ENCODE measurements at regions not wholly inside any gene's neighbourhood (a gene's known extent, or its start where the extent isn't known, plus 50 kb on each side); places are given as distances from the start of the nearest gene placed in this dataset.

DNA sequence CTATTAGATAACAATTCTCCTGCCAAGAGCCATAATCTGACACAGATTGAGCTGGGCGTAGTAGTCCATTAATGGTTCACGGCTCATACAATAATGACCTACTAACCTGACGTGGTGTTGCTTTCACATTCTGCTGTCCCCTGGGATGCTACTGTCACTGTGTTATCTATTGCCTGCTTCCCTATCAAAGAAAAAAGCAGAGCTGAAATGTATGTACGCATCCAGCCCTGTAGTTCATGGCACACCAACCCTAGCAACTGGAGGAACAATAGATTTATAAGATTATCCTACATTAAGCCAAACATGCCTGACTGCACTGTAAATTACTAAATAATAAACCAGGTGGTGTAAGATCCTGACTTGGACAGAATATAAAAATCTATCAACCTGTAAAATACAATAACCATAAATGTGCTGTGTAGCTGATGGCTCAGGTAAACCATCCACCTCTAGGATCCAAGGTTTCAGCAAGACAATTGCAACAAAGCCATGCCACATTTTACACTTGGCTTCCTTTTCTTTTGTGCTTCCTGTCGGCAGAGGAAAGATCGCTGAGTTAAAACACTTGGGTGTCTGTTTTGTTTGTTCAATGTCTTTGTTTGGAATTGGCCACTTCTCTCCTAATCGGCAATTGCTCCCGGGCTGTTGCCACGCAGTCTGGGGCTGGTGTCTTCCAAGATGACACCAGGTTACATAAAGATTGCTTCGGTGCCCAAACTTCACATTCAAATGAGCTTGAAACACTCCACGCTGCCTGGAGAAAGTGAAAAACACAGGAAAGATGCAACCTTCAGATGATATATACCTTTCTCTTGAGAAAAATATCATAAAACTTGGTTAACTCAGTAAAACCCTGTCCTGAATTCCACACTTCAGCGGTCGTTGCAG, 143.9 kb upstream of the MGMT start:
- H3K4me3 ChIP-seq (ENCODE audit: low read length): no peak overlapping the region
- H2AFZ ChIP-seq (ENCODE audit: low read depth, low read length): no peak overlapping the region
- H3K36me3 ChIP-seq (ENCODE audit: insufficient read depth, low read length): no peaks in the 10 kb centered on the region
- no peaks in the 10 kb centered on the region for H3K27me3 ChIP-seq (ENCODE audit: insufficient read depth, low read length)
- H3K9me3 ChIP-seq (ENCODE audit: low read length): no peaks in the 10 kb centered on the region
- H3K4me1 ChIP-seq (ENCODE audit: insufficient read depth, low read length): no peaks in the 10 kb centered on the region

DNA sequence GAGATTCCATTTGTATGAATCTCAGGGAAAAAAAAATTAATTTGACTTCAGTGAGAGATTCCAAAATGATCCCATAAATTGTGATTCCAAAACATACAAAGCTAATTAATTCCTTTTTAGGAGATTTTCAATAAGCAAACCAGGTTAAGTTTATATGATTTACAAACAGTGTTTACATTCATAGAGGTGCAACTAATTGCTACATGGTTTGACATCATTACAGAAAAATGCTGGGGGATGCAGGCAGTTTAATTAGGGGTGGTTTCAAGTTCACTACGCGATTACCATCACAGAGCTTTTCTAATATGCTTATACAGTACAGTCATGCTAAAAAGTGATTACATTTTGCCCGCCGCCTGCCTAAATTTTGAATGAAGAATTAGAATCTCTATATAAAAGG, 143.2 kb upstream of the MGMT start:
- H2AFZ ChIP-seq (ENCODE audit: low read depth, low read length): no peak overlapping the region
- no peak overlapping the region for H3K4me3 ChIP-seq (ENCODE audit: low read length)
- H3K36me3 ChIP-seq (ENCODE audit: insufficient read depth, low read length): no peaks in the 10 kb centered on the region
- H3K9me3 ChIP-seq (ENCODE audit: low read length): no peaks in the 10 kb centered on the region
- H3K27me3 ChIP-seq (ENCODE audit: insufficient read depth, low read length): no peaks in the 10 kb centered on the region
- no peaks in the 10 kb centered on the region for H3K4me1 ChIP-seq (ENCODE audit: insufficient read depth, low read length)

DNA sequence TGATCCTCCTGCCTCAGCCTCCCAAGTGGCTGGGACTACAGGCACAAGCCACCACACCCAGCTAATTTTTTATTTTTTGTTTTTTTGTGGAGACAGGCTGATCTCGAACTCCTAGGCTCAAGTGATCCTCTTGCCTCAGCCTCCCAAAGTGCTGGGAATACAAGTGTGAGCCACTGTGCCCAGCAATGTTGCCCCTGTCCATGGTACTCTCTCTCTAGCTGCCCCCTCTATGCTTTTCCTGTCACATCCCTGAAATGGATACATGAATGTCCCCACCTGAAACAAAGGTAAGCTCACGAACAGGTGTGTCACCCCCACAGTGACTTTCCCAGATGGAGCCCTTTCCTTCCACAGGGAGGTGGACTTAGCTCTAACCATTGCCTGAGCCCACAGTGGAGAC, 141.1 kb upstream of the MGMT start:
- Histone ChIP-seq H3K9me3 (ENCODE audit: low read length) (no peaks in the 10 kb centered on the region), H3K27me3 (ENCODE audit: insufficient read depth, low read length) (no peaks in the 10 kb centered on the region), H3K36me3 (ENCODE audit: insufficient read depth, low read length) (no peaks in the 10 kb centered on the region), H2AFZ (ENCODE audit: low read depth, low read length) (no peak overlapping the region), H3K4me3 (ENCODE audit: low read length) (no peak overlapping the region), H3K4me1 (ENCODE audit: insufficient read depth, low read length) (no peaks in the 10 kb centered on the region)

DNA sequence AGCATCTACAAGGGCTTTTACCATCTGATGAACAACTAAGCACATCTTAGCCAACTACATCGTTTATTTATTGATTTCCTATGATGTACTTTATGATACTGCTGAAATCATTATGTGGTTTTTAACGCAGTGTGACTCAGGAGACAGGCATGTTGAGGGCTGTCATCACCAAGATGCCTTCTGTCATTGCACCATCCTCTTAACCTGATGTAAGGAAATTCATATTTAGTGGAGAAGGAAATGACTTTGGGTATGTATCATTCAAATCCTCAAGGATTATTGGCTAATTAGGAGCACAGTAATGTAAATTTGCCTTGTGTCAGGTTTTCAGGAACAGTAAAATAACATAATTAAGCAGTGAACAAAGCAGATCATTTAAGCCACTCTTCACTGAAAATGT, 138.5 kb upstream of the MGMT start:
- H3K4me1 ChIP-seq (ENCODE audit: insufficient read depth, low read length): no peaks in the 10 kb centered on the region
- H2AFZ ChIP-seq (ENCODE audit: low read depth, low read length): no peak overlapping the region
- H3K4me3 ChIP-seq (ENCODE audit: low read length): no peak overlapping the region
- H3K9me3 ChIP-seq (ENCODE audit: low read length): no peaks in the 10 kb centered on the region
- H3K27me3 ChIP-seq (ENCODE audit: insufficient read depth, low read length): no peaks in the 10 kb centered on the region
- H3K36me3 ChIP-seq (ENCODE audit: insufficient read depth, low read length): no peaks in the 10 kb centered on the region

DNA sequence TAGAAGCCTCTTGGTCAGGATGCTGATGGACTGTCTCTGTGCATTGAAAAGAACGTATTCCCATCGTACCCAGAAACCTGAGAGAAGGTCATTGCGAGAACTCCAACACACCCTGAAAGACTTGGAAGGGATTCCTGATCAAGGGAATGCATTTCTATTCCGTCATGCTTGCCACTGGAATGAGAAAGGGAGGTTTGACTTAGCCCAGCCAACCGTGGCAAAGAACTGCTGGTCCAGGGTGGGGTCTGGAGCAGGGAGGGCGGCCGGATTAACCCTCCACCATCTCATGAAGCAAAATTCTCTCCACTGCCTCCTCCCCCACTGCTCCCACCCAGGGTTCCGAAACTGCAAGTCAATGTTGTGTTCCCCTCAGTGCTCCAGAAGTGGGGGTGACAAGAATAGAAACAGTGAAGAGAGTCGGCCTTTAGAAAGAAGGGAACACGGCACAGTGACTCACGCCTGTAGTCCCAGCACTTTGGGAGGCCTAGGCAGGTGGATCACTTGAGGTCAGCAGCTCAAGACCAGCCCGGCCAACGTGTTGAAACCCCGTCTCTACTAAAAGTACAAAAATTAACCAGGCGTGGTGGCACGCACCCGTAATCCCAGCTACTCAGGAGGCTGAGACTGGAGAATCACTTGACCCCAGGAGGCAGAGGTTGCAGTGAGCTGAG, 137.5 kb upstream of the MGMT start:
- Histone ChIP-seq H3K4me1 (ENCODE audit: insufficient read depth, low read length) (no peaks in the 10 kb centered on the region), H2AFZ (ENCODE audit: low read depth, low read length) (no peak overlapping the region), H3K4me3 (ENCODE audit: low read length) (no peak overlapping the region), H3K9me3 (ENCODE audit: low read length) (no peaks in the 10 kb centered on the region), H3K36me3 (ENCODE audit: insufficient read depth, low read length) (no peaks in the 10 kb centered on the region), H3K27me3 (ENCODE audit: insufficient read depth, low read length) (no peaks in the 10 kb centered on the region)

DNA sequence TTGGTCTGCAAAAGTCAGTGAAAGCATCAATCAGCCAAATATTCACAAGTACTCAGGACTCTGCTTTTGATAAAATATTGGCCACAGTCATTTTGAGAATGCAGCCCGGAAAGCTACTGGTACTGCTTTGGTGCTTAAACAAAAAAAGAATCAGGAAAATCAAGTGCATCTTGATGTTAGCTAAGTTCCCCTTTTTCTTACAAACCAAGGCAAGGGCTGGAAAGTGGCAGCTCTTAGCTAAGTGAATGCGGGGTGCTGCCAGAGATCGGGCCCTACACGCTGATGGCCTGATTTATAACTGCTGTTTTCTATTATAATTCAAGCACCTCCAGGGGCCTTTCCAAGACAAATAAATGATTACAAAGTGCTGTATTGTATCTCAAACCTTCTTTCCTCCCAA, 136.8 kb upstream of the MGMT start:
- Histone ChIP-seq H3K9me3 (ENCODE audit: low read length) (no peaks in the 10 kb centered on the region), H2AFZ (ENCODE audit: low read depth, low read length) (no peak overlapping the region), H3K4me3 (ENCODE audit: low read length) (no peak overlapping the region), H3K27me3 (ENCODE audit: insufficient read depth, low read length) (no peaks in the 10 kb centered on the region), H3K4me1 (ENCODE audit: insufficient read depth, low read length) (no peaks in the 10 kb centered on the region), H3K36me3 (ENCODE audit: insufficient read depth, low read length) (no peaks in the 10 kb centered on the region)

DNA sequence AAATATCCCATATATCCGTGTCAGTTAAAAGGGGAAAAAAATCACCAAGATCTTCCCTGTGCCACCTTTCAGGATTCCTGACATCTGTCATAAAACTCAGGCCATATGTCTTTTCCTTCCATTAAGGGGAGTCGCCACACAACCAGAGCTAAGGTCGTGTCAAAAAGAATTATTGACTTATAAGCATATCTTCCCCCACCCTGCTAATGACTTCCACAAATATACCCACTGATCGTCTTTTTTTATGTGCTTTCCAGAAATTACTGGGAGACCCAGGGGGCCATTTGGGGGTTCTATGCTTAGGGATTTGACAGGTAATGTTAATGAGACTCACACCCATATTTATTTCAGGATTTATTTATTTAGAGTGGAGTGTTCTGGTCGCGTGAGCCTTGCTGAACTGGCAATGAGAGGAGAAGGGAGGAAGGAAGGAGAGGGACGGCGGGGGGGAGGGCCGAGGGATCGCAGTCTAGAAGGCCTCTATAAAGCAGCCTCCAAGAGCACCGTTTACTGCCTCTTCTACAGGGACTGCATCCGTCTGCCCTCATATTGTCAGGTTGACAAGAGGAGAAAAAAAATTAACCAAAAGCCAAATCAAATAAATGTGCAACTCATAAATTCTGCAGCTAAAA, 135.7 kb upstream of the MGMT start:
- Histone ChIP-seq H3K4me3 (ENCODE audit: low read length) (no peak overlapping the region), H2AFZ (ENCODE audit: low read depth, low read length) (no peak overlapping the region), H3K36me3 (ENCODE audit: insufficient read depth, low read length) (no peaks in the 10 kb centered on the region), H3K27me3 (ENCODE audit: insufficient read depth, low read length) (no peaks in the 10 kb centered on the region), H3K9me3 (ENCODE audit: low read length) (no peaks in the 10 kb centered on the region), H3K4me1 (ENCODE audit: insufficient read depth, low read length) (no peaks in the 10 kb centered on the region)

DNA sequence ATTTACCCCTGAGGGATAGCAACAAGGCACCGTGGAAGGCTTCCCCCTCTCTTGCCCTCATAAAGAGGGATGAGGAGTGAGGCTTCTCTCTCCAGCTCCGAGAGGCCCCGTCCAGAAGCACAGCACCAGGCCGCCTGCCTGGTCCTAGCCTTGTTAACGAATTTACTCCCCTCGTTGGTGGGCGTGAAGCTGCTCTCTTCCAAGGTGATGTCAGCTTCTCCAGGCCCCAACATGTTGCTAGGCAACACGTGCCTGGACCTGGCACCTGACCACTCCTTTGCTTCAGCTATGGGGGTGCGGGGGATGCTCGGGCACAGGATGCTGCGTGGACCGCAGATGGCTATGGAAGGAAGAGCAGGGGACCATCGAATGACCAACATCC, 135.2 kb upstream of the MGMT start:
- no peaks in the 10 kb centered on the region for H3K27me3 ChIP-seq (ENCODE audit: insufficient read depth, low read length)
- H2AFZ ChIP-seq (ENCODE audit: low read depth, low read length): no peak overlapping the region
- H3K9me3 ChIP-seq (ENCODE audit: low read length): no peaks in the 10 kb centered on the region
- no peaks in the 10 kb centered on the region for H3K4me1 ChIP-seq (ENCODE audit: insufficient read depth, low read length)
- H3K36me3 ChIP-seq (ENCODE audit: insufficient read depth, low read length): no peaks in the 10 kb centered on the region
- H3K4me3 ChIP-seq (ENCODE audit: low read length): no peak overlapping the region

DNA sequence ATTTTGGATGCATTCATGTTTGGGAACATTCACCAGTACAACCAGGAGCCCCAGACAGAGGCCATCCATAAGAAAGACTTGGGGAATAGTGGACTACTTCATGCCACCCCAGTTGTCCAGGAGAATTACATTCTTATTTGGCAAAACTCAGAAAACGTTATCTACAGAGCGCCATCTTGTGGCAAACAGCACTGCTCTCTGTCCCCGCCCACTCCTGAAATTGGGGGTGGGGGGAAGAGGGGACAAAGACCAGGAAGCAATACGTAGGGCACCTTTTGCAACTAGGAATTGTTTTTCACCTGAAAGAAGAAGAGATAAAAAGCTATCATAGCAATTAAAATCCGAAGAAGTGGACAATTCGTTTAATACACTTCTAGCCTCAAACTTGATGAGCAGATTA, 134.6 kb upstream of the MGMT start:
- no peaks in the 10 kb centered on the region for H3K9me3 ChIP-seq (ENCODE audit: low read length)
- H3K4me1 ChIP-seq (ENCODE audit: insufficient read depth, low read length): no peaks in the 10 kb centered on the region
- H2AFZ ChIP-seq (ENCODE audit: low read depth, low read length): no peak overlapping the region
- no peaks in the 10 kb centered on the region for H3K27me3 ChIP-seq (ENCODE audit: insufficient read depth, low read length)
- H3K4me3 ChIP-seq (ENCODE audit: low read length): no peak overlapping the region
- H3K36me3 ChIP-seq (ENCODE audit: insufficient read depth, low read length): no peaks in the 10 kb centered on the region

DNA sequence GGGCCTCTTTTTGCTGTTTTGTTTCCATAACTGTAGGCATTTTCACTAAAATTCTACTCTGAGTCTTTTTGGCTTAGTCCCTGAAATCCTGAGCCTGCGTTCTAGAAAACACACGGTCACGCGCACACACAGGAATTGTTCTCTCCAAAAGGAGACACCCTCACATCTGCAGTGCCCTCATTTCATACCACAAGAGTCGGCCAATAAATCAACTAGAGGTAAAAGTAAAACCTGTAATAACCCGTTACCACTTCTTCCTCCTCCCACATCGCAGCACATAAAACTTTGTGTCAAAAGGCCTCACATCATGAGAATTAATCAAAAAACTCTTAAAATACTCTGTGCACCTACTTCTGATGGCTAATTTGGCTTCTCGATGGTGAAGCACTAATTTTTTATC, 133.3 kb upstream of the MGMT start:
- Histone ChIP-seq H3K36me3 (ENCODE audit: insufficient read depth, low read length) (no peaks in the 10 kb centered on the region), H2AFZ (ENCODE audit: low read depth, low read length) (no peak overlapping the region), H3K4me3 (ENCODE audit: low read length) (no peak overlapping the region), H3K4me1 (ENCODE audit: insufficient read depth, low read length) (no peaks in the 10 kb centered on the region), H3K9me3 (ENCODE audit: low read length) (no peaks in the 10 kb centered on the region), H3K27me3 (ENCODE audit: insufficient read depth, low read length) (no peaks in the 10 kb centered on the region)

DNA sequence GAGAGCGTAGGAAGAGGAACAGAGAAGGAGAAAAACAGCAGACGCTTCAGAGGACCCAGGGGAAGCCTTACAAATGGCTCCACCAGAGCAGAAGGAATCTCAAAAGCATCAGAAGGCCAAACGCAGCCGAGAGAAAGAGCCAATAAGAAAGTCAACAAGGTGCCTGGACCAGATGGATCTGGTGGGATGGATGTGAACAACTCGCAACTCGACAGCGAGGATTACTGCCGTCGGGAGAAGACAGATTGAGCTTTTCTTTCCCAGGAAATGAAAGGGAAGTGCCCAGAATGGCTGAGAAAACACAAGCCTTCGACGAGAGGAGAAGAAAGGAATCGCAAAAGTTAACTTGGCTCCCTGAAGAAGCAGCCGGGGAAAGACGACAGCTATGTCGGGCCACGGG, 132.8 kb upstream of the MGMT start:
- no peaks in the 10 kb centered on the region for H3K27me3 ChIP-seq (ENCODE audit: insufficient read depth, low read length)
- no peak overlapping the region for H2AFZ ChIP-seq (ENCODE audit: low read depth, low read length)
- H3K36me3 ChIP-seq (ENCODE audit: insufficient read depth, low read length): no peaks in the 10 kb centered on the region
- no peaks in the 10 kb centered on the region for H3K4me1 ChIP-seq (ENCODE audit: insufficient read depth, low read length)
- no peak overlapping the region for H3K4me3 ChIP-seq (ENCODE audit: low read length)
- H3K9me3 ChIP-seq (ENCODE audit: low read length): no peaks in the 10 kb centered on the region

DNA sequence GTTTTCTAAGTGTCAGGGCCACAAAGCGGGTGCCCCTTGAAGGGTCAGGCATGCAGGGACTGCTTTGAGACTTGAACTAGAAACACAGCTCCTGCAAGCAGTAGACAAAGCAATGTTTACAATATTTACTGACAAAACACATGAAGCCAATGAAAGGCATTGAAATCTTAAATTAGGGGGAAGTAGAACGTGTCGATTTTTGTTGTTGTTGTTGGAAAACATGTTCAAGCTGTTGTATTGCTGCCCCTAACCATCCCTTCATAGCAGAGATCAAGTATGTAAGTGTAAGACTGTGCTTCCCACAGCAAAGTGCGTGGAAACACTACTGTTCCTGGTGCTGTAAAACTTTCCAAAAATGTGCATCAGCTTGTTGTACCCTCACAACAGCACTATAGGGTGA, 131.6 kb upstream of the MGMT start:
- no peaks in the 10 kb centered on the region for H3K36me3 ChIP-seq (ENCODE audit: insufficient read depth, low read length)
- no peak overlapping the region for H2AFZ ChIP-seq (ENCODE audit: low read depth, low read length)
- H3K4me1 ChIP-seq (ENCODE audit: insufficient read depth, low read length): no peaks in the 10 kb centered on the region
- H3K27me3 ChIP-seq (ENCODE audit: insufficient read depth, low read length): no peaks in the 10 kb centered on the region
- no peaks in the 10 kb centered on the region for H3K9me3 ChIP-seq (ENCODE audit: low read length)
- H3K4me3 ChIP-seq (ENCODE audit: low read length): no peak overlapping the region

DNA sequence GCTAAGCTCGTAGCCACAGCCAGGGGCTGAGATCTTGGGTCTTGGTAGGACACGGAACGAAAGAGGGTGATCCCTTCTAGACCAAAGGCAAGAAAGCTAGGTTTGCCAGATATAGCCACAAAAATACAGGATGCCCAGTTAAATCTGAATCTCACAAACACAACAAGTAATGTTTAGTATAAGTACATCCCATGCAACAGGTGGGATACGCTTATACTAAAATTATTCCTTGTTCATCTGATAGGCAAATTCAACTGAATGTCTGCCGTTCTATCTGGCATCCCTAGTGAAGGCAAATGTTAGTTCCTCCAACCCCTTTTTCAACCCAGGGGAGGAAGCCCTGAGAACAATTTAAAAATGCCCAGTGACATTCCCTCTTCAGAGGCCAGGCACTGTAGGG, 131.1 kb upstream of the MGMT start:
- Histone ChIP-seq H3K4me3 (ENCODE audit: low read length) (no peak overlapping the region), H3K36me3 (ENCODE audit: insufficient read depth, low read length) (no peaks in the 10 kb centered on the region), H3K4me1 (ENCODE audit: insufficient read depth, low read length) (no peaks in the 10 kb centered on the region), H2AFZ (ENCODE audit: low read depth, low read length) (no peak overlapping the region), H3K9me3 (ENCODE audit: low read length) (no peaks in the 10 kb centered on the region), H3K27me3 (ENCODE audit: insufficient read depth, low read length) (no peaks in the 10 kb centered on the region)
